HG02840 (cell line): ENCODE measurements at regions not wholly inside any gene's neighbourhood (a gene's known extent, or its start where the extent isn't known, plus 50 kb on each side); places are given as distances from the start of the nearest gene placed in this dataset.

Source experiments
- ATAC-seq: cut with Tn5 transposase; IDR thresholded peaks from one replicate; pipeline ENCODE4 v1.9.1; 2021; ENCODE audit warnings: mild to moderate bottlenecking, moderate library complexity, moderate number of reproducible peaks; ENCODE audit not compliant: unreplicated experiment, low FRiP score

DNA sequence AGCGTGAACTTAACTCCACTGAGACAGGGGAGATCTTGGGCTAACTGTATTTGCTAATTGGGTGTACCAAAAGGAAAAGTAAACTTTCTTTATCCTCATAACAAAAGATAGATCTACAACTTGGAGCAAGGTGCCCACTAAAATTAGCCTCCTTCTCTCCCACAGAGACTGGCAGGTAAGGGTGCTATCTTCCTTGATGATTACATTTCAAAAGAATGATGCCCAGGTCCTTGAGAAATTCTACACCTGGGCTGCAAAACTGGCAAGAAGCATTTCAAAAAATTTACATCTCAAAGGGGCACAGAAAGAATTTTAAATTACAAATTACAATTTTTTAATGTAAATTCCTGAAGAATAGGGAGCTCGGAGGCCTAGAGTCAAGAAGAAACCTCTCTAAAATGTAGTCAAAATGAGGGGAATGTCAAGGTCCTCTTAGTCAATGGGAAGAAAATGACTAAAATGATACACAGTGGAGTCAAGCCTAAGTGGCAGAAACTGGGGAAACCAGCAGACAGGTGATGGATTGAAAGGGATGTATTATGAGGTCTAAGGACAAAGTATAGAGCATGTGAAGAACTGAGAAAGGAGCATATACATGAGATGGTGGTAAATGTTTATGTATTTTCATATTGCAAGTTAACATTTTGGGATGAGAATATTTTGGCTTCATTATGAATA is 348.3 kb upstream of the TUSC1 start:
- no peak for ATAC-seq

DNA sequence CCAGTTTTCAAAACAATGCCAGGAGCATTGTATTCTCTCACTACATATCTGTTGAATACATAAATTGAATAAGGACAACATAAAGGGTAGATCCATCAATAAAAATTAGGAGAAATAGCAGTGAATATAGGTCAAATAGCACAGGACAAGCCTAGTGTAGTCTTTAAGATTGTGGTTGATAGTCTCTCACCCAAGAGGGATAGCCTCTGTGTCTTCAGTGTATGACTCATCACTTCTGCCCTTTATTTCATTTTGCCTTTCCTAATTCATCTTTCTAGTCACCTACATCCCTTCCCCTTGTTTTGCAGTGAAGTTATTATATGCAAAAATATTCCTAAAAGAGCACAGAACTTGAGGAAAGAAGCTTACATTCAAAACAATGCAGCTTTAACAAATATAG is 335.0 kb upstream of the TUSC1 start:
- ATAC-seq, result no peak

DNA sequence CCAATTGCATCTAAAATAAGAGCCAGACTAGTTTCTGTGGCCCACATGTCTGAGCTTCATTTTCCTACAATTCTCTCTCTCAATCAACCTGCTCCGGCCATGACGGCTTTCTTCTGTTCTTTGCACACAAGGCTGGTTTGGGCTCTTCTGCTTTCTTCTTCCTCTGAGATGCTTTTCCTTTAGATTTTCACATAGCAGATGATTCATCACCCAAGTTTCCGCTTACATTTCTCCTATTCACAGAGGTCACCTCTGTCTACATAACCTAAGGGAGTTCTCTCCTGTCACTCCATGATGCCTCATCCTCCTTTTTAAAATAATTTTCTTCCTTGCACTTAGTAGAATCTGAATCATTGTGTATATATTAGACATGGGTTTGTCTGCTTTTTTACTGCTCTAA is 334.6 kb upstream of the TUSC1 start:
- ATAC-seq, result no peak

DNA sequence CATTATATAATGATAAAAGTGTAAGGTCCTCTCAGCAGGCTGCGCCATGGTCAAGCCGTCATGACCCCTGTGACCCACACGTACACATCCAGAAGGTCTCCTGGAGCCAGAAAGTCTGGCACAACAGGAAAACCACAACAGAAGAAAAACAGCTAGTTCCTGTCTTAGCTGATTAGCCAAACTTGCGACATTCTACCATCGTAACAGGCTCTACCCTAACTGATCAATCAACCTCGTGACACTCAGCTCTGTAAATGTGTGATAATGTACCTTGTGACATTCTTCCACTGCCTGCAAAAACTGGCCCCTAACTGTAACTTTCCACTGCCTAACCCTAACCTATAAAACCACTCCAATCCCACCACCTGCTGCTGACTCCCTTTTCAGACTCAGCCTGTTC is 316.4 kb upstream of the TUSC1 start:
- ATAC-seq, result no peak

DNA sequence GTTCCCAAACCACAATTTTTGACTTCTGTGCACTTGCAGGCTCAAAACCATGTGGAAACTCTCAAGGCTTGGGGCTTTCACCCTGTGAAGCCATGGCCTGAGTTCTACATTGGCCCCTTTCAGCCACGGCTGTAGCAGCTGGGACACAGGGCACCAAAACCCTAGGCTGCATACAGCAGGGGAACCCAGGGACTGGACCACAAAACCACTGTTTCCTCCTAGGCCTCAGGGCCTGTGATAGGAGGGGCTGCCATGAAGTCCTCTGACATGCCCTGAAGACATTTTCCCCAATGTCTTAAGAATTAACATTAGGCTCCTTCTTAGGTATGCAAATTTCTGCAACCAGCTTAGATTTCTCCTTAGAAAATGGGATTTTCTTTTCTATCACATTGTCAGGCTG is 312.1 kb upstream of the TUSC1 start:
- ATAC-seq, result no peak

DNA sequence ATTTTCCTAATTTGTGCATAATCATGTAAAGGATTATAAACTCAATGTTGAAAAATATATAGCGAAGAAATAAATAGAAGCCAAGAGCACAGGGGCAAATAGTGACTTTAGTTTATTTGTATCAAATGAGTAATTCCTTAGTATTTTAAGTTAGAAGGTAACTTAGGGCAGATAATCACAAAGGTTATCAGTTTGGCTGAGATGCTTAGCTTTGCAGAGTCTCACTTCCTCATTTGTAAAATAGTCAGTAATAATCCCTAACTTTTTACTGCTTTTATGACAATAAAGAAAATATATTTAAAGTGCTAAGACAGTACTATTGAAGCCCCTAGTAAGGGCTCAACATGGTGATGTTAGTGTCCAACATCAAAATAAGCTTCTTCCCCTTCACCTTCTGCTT is 297.4 kb upstream of the TUSC1 start:
- no peak for ATAC-seq

DNA sequence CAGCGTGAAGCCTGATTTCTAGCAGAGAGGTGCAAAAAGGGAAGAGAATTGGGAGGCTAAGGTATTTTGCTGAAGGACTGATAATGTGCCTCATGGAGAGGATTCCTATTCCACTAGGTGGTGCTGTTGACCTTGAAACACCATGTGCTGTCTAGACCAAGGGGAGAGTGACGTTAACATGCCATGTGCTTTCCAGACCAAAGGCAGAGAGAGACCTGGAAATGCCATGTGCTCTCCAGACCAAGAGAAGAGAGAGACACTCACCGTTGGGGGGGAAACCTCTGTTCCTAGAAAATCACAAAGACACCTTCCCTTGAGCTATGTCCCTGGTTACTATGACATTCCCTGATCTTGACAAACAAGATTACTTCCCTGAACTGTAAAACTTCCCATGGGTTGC is 286.0 kb upstream of the TUSC1 start:
- no peak for ATAC-seq

DNA sequence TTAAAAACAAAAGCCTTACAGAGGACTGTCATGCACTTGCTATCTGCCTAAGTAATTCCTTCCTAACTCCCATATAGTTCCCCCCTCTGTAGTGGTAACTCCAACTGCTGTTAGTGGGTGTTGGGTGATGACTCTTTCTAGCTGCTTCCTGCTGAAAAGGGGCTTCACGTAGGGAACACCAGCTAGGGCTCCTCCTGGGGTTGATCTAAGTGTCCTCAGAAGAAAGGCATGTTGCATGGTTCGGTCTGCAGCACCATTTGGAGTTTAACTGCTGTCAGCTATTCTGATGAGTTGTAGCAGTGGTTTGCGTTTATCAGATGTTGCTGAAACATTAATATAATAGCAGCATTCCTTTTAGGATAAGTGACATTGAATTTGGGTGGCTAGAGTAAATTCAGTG is 281.9 kb upstream of the TUSC1 start:
- no peak for ATAC-seq

DNA sequence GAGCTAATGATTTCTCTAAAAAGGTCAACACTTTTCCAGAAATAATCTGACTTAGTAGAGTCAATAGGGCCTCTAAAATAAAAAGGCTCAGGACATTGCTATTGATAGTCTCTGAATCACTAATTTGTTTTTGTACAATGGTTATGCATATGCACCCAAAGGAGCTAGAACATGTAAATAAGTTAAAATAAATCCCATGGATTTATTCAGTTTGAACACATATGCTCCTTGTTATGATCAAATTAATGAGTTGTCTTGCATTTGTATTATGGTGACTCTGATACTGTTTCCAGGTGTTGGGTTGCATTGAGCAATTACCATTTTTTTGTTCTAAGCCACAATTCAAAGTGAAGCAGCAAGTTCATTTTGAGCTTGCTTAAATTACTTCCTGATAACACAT is 276.0 kb upstream of the TUSC1 start:
- ATAC-seq, result no peak

DNA sequence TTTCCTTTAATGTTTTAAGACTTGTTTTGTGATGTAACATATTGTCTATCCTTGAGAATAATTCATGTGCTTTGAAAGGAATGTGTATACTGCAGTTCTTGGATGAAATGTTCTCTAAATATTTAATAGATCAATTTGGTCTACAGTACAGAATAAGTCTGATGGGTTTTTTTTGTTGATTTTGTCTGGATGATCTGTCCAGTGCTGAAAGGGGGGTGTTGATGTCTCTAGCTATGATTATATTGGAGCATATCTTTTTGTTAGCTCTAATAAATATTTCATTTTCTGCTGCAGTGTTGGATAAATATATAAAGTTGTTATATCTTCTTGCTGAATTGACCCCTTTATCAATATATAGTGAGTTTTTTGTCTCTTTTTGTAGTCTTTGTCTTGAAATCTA is 269.9 kb upstream of the TUSC1 start:
- no peak for ATAC-seq

DNA sequence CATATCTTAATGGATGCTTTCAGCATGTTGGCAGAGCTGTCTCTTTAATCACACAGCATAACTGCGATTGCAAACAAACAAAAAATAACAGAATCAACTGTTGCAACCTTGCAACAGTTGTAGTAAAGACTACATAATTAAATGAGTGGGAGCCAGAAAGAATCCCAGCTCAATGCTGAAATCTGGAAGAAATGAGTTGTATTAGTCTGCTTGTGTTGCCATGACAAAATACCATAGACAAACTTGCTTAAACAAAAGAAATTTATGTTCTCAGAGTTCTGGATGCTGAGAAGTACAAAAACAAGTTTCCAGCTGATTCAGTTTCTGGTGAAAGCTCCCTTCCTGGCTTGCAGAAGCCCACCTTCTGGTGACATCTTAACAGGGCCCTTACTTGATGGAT is 260.9 kb upstream of the TUSC1 start:
- no peak for ATAC-seq

DNA sequence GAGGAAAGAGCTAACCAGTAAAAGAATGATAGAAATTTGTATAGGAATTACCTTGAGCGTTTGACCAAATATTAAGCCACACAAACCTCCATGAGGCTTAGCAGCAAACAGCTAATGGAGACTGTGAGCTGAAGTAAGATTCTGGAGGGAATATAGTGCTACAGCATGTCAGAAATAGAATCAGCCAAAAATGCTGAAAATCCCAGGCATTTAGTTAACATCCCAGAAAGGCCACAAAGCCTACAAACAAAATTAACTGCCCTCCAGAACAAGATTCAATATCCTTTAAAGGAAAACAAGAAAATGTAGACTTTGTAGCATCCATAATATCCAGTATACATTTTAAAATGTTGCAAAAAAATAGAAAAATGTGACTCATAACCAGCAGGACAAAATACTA is 257.8 kb upstream of the TUSC1 start:
- no peak for ATAC-seq

DNA sequence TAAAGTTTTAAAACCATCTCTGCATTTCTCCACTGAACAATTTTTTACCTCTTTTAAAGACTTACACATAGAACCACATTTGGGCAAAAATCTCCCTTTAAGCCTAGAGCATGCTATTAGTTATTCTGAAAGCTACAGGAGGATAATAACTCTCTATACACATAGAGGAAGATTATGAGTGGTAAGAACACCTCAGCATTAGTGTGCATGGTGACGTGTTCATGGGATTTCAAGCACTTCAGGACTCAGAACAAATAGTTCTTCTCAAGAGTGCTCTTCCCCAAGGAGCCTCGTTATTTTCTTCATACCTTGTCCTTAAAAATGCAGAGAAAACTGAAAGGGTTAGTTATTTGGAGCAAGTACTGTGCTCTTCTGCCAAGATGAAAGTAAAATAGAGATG is 256.9 kb upstream of the TUSC1 start:
- ATAC-seq, result no peak

DNA sequence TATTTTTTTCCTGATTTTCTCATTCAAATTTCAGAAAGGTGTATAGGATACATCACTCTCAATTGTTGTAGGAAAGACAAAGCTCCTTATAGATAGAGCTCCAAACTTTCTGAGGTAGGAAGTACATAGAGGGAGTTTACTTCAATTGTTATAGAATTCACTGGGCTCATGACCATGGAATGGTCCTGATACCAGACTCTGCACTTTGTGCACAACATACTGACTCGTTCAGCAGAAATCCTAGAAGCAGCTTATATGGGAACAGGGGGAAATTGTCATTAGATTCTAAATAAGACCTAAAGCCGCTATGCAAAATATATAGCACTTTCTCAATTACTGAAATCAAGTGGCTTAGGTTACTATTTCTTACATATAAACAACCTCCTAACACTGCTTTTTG is 240.5 kb upstream of the TUSC1 start:
- no peak for ATAC-seq

DNA sequence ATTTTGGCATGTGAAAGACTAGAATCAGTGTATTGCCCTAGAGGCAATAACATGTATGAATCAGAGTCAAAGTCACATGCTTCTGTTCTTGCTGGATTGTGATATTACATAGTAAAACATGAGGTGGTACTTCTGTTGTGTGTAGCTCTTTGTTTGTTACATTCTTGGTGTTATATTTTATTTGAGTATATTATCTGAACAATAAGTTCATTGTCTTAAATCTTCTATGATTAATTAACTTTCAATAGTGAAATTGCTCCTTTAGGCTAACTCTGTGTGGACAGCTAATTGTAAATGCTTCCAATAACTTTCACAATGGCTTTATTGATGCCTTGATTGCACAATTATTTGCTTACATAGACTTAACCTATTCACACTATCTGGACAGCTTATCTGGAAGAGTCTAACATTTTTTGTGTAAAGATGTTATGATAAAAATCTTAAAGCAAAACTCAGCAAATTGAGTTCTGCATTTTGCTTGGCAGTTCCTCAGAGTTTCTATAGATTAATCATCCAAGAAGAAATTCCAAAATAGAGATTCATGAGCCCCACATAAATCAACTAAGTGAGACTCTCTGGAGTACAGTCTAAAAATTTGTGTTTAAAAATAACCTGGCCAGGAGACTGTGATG is 239.6 kb upstream of the TUSC1 start:
- no peak for ATAC-seq

DNA sequence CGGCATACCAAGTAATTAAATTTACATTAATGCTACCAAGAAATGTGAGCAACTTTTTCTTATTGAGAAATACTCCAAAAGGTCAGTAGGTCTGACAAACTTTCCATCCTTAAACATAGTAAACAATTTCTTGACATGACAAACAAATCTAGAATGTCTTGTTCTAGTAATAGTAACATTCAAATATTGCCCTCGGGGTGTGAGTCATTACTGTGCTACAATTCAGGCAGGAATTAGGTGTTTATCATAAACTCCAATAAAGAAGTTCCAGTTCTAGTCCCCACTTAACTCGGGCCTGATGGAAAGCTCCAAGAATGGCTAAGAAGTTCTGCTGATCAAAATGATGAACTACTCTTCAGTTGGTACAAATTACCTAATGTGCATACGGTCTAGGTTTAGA is 235.6 kb upstream of the TUSC1 start:
- no peak for ATAC-seq

DNA sequence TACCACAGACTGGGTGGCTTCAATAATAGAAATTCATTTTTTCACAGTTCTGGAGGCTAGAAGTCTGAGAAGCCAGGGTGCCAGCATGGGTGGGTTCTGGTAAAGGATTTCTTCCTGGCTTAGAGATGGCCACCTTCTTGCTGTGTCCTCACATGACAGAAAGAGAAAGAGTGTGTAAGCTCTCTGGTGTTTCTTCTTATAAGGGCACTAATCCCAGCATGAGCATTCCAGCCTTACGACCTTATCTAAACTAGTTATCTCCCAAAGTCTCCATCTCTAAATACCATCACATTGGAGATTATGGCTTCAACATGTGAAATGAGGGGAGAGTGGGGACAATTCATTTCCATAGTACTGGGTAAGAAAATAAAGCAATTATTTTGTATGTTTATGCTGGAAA is 226.5 kb upstream of the TUSC1 start:
- no peak for ATAC-seq

DNA sequence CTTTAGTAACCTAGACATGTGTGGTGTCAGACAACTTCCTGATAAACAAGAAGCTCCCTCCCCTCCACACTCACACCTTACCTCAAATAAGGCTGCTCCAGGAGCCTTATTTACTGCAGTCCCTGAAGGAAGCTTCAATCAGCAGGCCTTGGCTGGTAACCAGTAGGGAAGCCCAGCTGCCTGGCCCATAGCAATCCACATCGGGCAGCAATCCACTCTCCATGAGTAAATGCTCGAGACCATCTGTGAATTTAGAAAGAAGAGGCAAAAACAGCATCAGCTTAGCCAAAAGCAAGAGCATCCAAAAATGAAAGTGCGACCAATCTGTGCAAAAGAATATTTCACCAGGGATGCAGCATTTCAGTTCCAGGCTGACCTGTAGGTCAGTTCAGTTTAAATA is 213.3 kb upstream of the TUSC1 start:
- ATAC-seq, result no peak

DNA sequence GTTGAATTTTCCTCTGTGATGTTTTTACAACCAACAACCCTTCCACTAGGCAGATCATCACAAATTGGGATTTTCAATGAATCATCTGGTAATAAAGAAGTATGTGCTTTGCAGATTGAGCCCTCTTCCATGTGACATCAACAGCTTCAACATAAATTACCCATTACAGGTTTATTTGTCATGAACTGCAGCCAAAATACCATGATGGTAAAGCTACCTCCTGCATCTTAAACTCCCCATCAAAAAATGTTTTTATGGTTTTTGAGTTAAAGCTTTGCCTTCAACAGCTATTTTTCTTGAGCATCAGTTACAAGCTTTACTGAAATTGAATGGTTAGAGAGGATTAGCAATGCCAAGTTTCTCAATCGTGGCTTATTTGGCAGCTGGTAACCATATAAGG is 211.4 kb upstream of the TUSC1 start:
- no peak for ATAC-seq

DNA sequence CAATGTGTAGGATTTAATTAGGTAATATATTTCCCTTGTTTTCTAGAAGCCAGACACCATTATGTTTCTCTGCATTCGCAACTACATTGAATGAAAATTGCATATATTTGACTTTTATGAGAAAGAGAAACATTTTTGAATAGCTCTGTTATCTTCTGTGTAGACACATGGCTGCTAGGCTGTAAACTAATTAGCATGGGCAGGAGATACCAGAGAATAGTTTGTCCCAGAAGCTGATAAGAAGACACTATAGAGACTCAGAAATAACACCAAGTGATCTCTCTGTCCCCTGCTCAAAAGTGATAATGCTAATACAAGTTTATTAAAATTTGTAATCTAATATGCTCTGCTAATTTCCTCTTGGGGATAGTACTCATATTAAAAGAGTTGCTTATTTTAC is 198.0 kb upstream of the TUSC1 start:
- no peak for ATAC-seq

DNA sequence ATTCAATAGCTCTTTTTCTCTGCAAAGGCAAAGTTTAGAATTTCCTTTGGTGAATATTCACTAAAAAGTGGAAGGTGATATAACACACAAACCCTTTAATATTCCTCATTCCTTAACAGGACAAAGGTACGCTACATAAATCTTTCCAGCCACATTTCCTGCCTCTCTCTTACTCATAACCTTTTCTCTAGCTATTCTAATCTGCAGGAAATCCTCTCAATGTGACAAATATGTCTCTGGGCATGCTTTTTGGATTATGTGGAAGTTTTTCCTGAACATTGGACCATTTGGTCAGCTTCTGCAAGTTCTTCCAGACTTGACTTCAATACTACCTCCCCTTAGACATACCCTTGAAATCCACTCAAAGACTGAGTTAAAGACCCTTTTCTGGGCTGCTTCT is 186.3 kb upstream of the TUSC1 start:
- no peak for ATAC-seq

DNA sequence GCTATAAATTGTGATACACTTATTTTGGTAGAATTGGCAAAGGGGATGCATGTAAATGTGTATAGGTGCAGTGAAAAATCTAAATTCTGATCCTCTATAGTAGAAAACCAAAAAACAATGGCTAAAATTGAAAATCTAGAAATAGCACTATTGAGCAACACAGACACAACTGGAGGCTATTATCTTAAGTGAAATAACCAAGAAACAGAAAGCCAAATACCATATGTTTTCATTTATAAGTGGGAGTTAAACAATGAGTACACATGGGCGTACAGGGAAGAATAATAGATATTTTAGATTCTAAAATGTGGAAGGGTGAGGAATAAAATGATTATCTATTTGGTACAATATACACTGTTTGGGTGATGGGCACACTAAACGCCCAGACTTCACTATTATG is 183.2 kb upstream of the TUSC1 start:
- no peak for ATAC-seq

DNA sequence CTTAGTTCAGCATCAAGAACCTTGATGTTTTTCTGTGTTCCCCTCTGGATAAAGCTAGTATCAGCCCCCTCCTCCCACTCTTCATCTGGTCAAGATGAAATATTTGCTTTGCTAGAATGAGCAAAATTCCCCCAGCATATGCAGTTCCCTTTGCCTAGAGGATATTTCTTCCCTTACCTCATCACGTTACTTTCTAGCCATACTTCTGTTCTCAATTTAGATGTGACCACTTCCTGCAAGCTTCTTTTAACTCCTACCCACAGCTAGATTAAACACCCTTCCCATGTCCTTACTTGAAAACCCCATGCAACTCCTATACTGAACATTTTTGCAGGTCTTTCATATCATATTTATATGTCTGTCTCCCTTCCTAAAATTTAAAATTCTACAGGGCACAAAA is 178.9 kb upstream of the TUSC1 start:
- no peak for ATAC-seq
